HG03135 (cell line): ENCODE measurements at regions not wholly inside any gene's neighbourhood (a gene's known extent, or its start where the extent isn't known, plus 50 kb on each side); places are given as distances from the start of the nearest gene placed in this dataset.
"Not testable (repeated sequence)": the region's sequence is repeated elsewhere in the genome, so short reads cannot be mapped to it uniquely, and the experiment has no call there.

Experiments
- ATAC-seq: cut with Tn5 transposase; IDR thresholded peaks from one replicate; pipeline ENCODE4 v1.9.1; 2021; ENCODE audit warnings: mild to moderate bottlenecking, moderate library complexity; ENCODE audit not compliant: unreplicated experiment

- ATAC-seq, result no peak
These were observed 488.0 kb downstream of the BCKDHB start for GRCh38 chr6:80594461-80594860.

- ATAC-seq, result no peak
These were observed 486.0 kb downstream of the BCKDHB start for GRCh38 chr6:80592436-80592835.

GRCh38 chr6:80586242-80586641 is 479.8 kb downstream of the BCKDHB start:
- ATAC-seq, result no peak

- ATAC-seq, result no peak
These were observed 473.0 kb downstream of the BCKDHB start for GRCh38 chr6:80579391-80580023.

- not testable (repeated sequence) for ATAC-seq
These were observed 466.8 kb downstream of the BCKDHB start for GRCh38 chr6:80573320-80573719.

GRCh38 chr6:80566361-80566760 is 459.9 kb downstream of the BCKDHB start:
- no peak for ATAC-seq

- ATAC-seq, result no peak
These were observed 446.7 kb downstream of the BCKDHB start for GRCh38 chr6:80553071-80553740.

- ATAC-seq, result no peak
These were observed 444.3 kb downstream of the BCKDHB start for GRCh38 chr6:80550748-80551147.

GRCh38 chr6:80550281-80550680 is 443.8 kb downstream of the BCKDHB start:
- no peak for ATAC-seq

GRCh38 chr6:80548532-80548931 is 442.1 kb downstream of the BCKDHB start:
- no peak for ATAC-seq

- no peak for ATAC-seq
These were observed 441.4 kb downstream of the BCKDHB start for GRCh38 chr6:80547827-80548226.

- no peak for ATAC-seq
These were observed 438.7 kb downstream of the BCKDHB start for GRCh38 chr6:80544976-80545722.

- ATAC-seq, result no peak
These were observed 438.1 kb downstream of the BCKDHB start for GRCh38 chr6:80544555-80544954.

GRCh38 chr6:80543598-80544222 is 437.2 kb downstream of the BCKDHB start:
- no peak for ATAC-seq

GRCh38 chr6:80543151-80543550 is 436.7 kb downstream of the BCKDHB start:
- ATAC-seq, result no peak

GRCh38 chr6:80541886-80542285 is 435.4 kb downstream of the BCKDHB start:
- no peak for ATAC-seq

- no peak for ATAC-seq
These were observed 434.7 kb downstream of the BCKDHB start for GRCh38 chr6:80541181-80541580.

- no peak for ATAC-seq
These were observed 434.2 kb downstream of the BCKDHB start for GRCh38 chr6:80540700-80541099.

GRCh38 chr6:80537118-80537972 is 430.9 kb downstream of the BCKDHB start:
- ATAC-seq, result no peak

- ATAC-seq, result no peak
These were observed 429.6 kb downstream of the BCKDHB start for GRCh38 chr6:80535914-80536565.
